Loucy (cell line): ENCODE measurements at regions not wholly inside any gene's neighbourhood (a gene's known extent, or its start where the extent isn't known, plus 50 kb on each side); places are given as distances from the start of the nearest gene placed in this dataset.

Experiments
- EZH2phosphoT487 ChIP-seq: fragments of 200-600 bp; IDR thresholded peaks from 2 replicates; pipeline ENCODE4 v1.6.1; 2018; ENCODE audit warnings: antibody characterized with exemption, mild to moderate bottlenecking, moderate library complexity, borderline replicate concordance
- TF ChIP-seq, protein P1 (sequence below): fragments of 200-600 bp; sonication (generic); conservative IDR thresholded peaks from 2 replicates; pipeline ENCODE4 v1.5.1; 2014; ENCODE audit warnings: mild to moderate bottlenecking, antibody characterized with exemption, low read length

DNA sequence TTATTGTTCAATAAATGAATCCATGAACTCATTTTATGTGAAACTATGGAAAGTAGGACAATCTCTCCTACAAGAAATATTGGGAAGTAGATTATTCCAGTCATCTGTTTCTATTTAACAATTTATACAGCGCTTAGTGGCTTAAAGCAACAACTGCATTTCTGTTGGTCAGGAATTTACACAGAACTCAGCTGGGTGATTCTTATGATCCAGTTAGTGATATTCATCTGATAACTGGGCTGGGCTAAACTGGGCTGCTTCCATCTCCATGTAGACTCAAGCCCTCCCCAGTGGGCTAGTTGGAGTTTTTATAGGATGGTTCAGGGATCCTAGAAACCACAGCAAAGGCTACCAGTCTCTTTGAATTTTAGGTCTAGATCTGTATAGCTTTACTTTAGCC lies 497.9 kb upstream of the NEGR1 start:
- TF ChIP-seq, protein P1, sequence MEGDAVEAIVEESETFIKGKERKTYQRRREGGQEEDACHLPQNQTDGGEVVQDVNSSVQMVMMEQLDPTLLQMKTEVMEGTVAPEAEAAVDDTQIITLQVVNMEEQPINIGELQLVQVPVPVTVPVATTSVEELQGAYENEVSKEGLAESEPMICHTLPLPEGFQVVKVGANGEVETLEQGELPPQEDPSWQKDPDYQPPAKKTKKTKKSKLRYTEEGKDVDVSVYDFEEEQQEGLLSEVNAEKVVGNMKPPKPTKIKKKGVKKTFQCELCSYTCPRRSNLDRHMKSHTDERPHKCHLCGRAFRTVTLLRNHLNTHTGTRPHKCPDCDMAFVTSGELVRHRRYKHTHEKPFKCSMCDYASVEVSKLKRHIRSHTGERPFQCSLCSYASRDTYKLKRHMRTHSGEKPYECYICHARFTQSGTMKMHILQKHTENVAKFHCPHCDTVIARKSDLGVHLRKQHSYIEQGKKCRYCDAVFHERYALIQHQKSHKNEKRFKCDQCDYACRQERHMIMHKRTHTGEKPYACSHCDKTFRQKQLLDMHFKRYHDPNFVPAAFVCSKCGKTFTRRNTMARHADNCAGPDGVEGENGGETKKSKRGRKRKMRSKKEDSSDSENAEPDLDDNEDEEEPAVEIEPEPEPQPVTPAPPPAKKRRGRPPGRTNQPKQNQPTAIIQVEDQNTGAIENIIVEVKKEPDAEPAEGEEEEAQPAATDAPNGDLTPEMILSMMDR: no peak
- TF ChIP-seq EZH2phosphoT487: no peak
